ENCODE measurements at regions not wholly inside any gene's neighbourhood (a gene's known extent, or its start where the extent isn't known, plus 50 kb on each side); places are given as distances from the start of the nearest gene placed in this dataset.
"Not testable (repeated sequence)": the region's sequence is repeated elsewhere in the genome, so short reads cannot be mapped to it uniquely, and the experiment has no call there.

GRCh38 chr1:219863816-219864215, 64.5 kb downstream of the SLC30A10 start:
- H3K36me3 ChIP-seq (ENCODE audit: insufficient read depth, low read length); DNase-seq (ENCODE audit: insufficient read length, low spot score, missing footprints); H4K20me1 ChIP-seq (ENCODE audit: insufficient read depth, low read length); H3K9me3 ChIP-seq (ENCODE audit: low read depth, low read length); H3K4me3 ChIP-seq (ENCODE audit: insufficient read depth, low read length); H3K4me1 ChIP-seq (ENCODE audit: insufficient read depth, low read length); H3K79me2 ChIP-seq (ENCODE audit: insufficient read depth, low read length); H2AFZ ChIP-seq (ENCODE audit: low read length); H3K4me2 ChIP-seq (ENCODE audit: insufficient read depth, low read length); H3K27me3 ChIP-seq (ENCODE audit: insufficient read depth, low read length); H3K27ac ChIP-seq (ENCODE audit: low read depth, low read length): not testable (repeated sequence)

DNA sequence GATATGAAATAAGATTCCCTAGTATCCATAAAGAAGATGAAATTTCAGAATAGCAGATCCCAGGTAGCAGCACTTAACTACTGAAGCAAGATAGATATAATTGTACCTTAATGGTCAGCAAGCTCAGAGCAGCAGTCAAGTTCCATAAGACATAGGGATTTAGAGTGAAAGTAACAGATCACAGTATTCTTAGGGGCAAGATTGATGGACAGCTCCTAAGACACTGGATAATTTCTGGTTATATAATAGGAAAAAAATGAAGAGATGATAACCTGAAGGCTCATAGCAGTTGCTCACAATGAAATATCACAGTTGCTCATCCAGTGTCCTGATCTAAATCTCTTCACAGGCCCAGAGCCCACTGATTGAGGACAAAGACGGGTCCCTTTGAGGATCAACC, 66.0 kb downstream of the SLC30A10 start:
- Histone ChIP-seq H4K20me1 (ENCODE audit: insufficient read depth, low read length) (no peaks in the 10 kb centered on the region), H3K79me2 (ENCODE audit: insufficient read depth, low read length) (no peaks in the 10 kb centered on the region), H3K27ac (ENCODE audit: low read depth, low read length) (no peak overlapping the region), H3K27me3 (ENCODE audit: insufficient read depth, low read length) (no peaks in the 10 kb centered on the region), H3K9me3 (ENCODE audit: low read depth, low read length) (no peaks in the 10 kb centered on the region), H3K36me3 (ENCODE audit: insufficient read depth, low read length) (no peaks in the 10 kb centered on the region), H2AFZ (ENCODE audit: low read length) (no peak overlapping the region), H3K4me3 (ENCODE audit: insufficient read depth, low read length) (no peak overlapping the region), H3K4me1 (ENCODE audit: insufficient read depth, low read length) (no peaks in the 10 kb centered on the region), H3K4me2 (ENCODE audit: insufficient read depth, low read length) (no peak overlapping the region)
- no peak for TF ChIP-seq CTCF (IDR thresholded peaks at IDR 0.05; ENCODE audit: extremely low read depth, low read depth, low read length)
- DNase-seq (ENCODE audit: insufficient read length, low spot score, missing footprints): no peak

DNA sequence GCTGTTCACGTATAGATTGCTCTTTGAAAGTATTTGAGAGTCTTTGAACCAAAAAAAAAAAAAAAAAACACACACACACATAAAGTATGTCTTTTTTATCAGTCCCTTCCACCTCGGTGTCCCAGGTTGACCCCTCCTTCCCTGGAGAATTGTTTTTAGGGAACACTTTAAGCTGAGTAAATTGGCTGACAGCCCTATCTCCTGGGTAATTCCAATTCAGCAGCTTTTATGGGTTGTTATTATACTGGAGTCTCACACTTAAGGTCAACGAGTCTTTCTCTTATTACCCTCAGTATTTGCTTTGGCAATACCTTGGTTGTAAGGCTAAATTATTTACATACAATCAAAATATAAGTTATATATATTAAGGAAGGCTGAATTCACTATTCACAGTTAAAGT, 69.4 kb downstream of the SLC30A10 start:
- Histone ChIP-seq H2AFZ (ENCODE audit: low read length) (no peak overlapping the region), H3K4me2 (ENCODE audit: insufficient read depth, low read length) (no peak overlapping the region), H4K20me1 (ENCODE audit: insufficient read depth, low read length) (no peaks in the 10 kb centered on the region), H3K4me3 (ENCODE audit: insufficient read depth, low read length) (no peak overlapping the region), H3K27me3 (ENCODE audit: insufficient read depth, low read length) (no peaks in the 10 kb centered on the region), H3K27ac (ENCODE audit: low read depth, low read length) (no peak overlapping the region), H3K79me2 (ENCODE audit: insufficient read depth, low read length) (no peaks in the 10 kb centered on the region), H3K36me3 (ENCODE audit: insufficient read depth, low read length) (no peaks in the 10 kb centered on the region), H3K4me1 (ENCODE audit: insufficient read depth, low read length) (no peaks in the 10 kb centered on the region), H3K9me3 (ENCODE audit: low read depth, low read length) (no peaks in the 10 kb centered on the region)
- DNase-seq (ENCODE audit: insufficient read length, low spot score, missing footprints): no peak
- TF ChIP-seq CTCF (IDR thresholded peaks at IDR 0.05; ENCODE audit: extremely low read depth, low read depth, low read length): no peak

DNA sequence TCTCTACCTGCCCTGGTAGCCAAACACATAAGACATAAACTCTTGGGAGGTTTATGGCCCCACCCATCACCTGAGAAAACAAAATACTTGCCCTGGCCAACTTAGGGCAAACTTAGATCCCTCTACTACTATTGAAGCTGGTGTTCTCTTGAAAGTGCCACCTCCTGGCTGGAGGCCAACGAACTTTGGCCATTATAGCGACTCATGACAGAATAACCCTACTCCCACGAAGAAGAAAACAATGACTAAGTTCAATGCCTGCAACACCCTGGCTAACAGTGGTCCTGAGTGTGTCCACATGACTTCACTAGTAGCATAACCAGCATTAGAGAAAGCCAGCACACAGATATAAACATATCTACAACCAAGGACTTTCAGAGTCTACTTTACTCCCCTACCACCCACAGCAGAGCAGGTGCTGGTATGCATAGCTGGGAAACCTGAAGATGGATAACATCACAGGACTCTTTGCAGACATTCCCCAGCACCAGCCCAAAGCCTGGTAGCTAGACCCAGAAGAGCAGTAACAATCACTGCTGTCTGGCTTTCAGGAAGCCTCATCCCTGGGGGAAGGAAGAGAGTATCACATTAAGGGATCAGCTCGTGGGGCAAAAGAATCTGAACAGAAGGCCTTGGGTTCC, 81.0 kb downstream of the SLC30A10 start:
- Histone ChIP-seq H3K27me3 (ENCODE audit: insufficient read depth, low read length) (no peaks in the 10 kb centered on the region), H3K9me3 (ENCODE audit: low read depth, low read length) (no peaks in the 10 kb centered on the region)
- DNase-seq (ENCODE audit: insufficient read length, low spot score, missing footprints): no peak

DNA sequence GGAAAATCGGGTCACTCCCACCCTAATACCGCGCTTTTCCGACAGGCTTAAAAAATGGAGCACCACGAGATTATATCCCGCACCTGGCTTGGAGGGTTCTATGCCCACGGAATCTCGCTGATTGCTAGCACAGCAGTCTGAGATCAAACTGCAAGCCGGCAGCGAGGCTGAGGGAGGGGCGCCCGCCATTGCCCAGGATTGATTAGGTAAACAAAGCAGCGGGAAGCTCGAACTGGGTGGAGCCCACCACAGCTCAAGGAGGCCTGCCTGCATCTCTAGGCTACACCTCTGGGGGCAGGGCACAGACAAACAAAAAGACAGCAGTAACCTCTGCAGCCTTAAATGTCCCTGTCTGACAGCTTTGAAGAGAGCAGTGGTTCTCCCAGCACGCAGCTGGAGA, 88.8 kb downstream of the SLC30A10 start:
- not testable (repeated sequence) for DNase-seq (ENCODE audit: insufficient read length, low spot score, missing footprints); H3K36me3 ChIP-seq (ENCODE audit: insufficient read depth, low read length); H4K20me1 ChIP-seq (ENCODE audit: insufficient read depth, low read length); H3K9me3 ChIP-seq (ENCODE audit: low read depth, low read length); H3K4me3 ChIP-seq (ENCODE audit: insufficient read depth, low read length); H3K4me2 ChIP-seq (ENCODE audit: insufficient read depth, low read length); H3K27me3 ChIP-seq (ENCODE audit: insufficient read depth, low read length); H3K79me2 ChIP-seq (ENCODE audit: insufficient read depth, low read length); H3K4me1 ChIP-seq (ENCODE audit: insufficient read depth, low read length); H3K27ac ChIP-seq (ENCODE audit: low read depth, low read length); H2AFZ ChIP-seq (ENCODE audit: low read length)

More for the DNA sequence above, 81.0 kb downstream of the SLC30A10 start:
- Histone ChIP-seq H3K27ac (ENCODE audit: low read depth, low read length) (no peak overlapping the region), H3K79me2 (ENCODE audit: insufficient read depth, low read length) (no peaks in the 10 kb centered on the region), H3K36me3 (ENCODE audit: insufficient read depth, low read length) (no peaks in the 10 kb centered on the region), H3K4me1 (ENCODE audit: insufficient read depth, low read length) (no peaks in the 10 kb centered on the region), H3K4me2 (ENCODE audit: insufficient read depth, low read length) (no peak overlapping the region), H2AFZ (ENCODE audit: low read length) (no peak overlapping the region), H4K20me1 (ENCODE audit: insufficient read depth, low read length) (no peaks in the 10 kb centered on the region), H3K4me3 (ENCODE audit: insufficient read depth, low read length) (no peak overlapping the region)
- TF ChIP-seq CTCF (IDR thresholded peaks at IDR 0.05; ENCODE audit: extremely low read depth, low read depth, low read length): no peak

Measured in osteoblast (primary cell).